HepG2 (cell line): ENCODE measurements at regions not wholly inside any gene's neighbourhood (a gene's known extent, or its start where the extent isn't known, plus 50 kb on each side); places are given as distances from the start of the nearest gene placed in this dataset.
"Not testable (repeated sequence)": the region's sequence is repeated elsewhere in the genome, so short reads cannot be mapped to it uniquely, and the experiment has no call there.

Source experiments
- ATAC-seq: fragments of 200-7000 bp; cut with Tn5 transposase; 3 replicates; pipeline ENCODE4 v1.9.1; 2020; ENCODE audit warnings: mild to moderate bottlenecking, moderate library complexity
- BruUV-seq: library from RNA; stranded (reverse); fragments of 400-500 nt; replicated peaks from 2 replicates; lab custom pipeline; 2021; lab: Mats Ljungman, UMichigan
- CTCF ChIA-PET: fragments of 300-600 bp; formaldehyde crosslinking; extraction: SDS; loops from one replicate; lab custom pipeline; 2021; ENCODE audit warnings: low total read pairs, inconsistent platforms, low intra/inter-chr PET ratio; lab: Yijun Ruan, JAX
- POLR2A ChIA-PET: fragments of 350-600 bp; sonication (Branson Sonifier 250); formaldehyde crosslinking; loops from one replicate; lab custom pipeline; 2020; ENCODE audit warnings: antibody characterized with exemption, inconsistent platforms; lab: Yijun Ruan, JAX
- DNase-seq: peaks from one replicate; pipeline ENCODE4 v3.0.0-alpha.2; 2015; ENCODE audit warnings: low spot score
- FAIRE-seq: peaks from 3 replicates; lab custom pipeline; 2011; peaks lifted over from hg19 to GRCh38; lab: Jason Lieb, UNC
- H2AFZ ChIP-seq: one replicate; pipeline ENCODE4 v1.6.1; 2011; ENCODE audit warnings: low read length, inconsistent platforms
- H3K27ac ChIP-seq: fragments of 300-600 bp; 3 replicates; pipeline ENCODE4 v1.8.0; 2011; ENCODE audit warnings: mixed run types, mild to moderate bottlenecking, mixed read lengths, low read length, inconsistent platforms; ENCODE audit not compliant: insufficient read depth; ENCODE audit errors: extremely low read length
- H3K27me3 ChIP-seq, 2 experiments: fragments of 200-600 bp in 1 of 2; 2 replicates in 1 of 2; 3 replicates in 1 of 2; pipeline versions ENCODE4 v1.6.0 to v1.8.0; 2011; ENCODE audit warnings: low read length in 2 of 2, mild to moderate bottlenecking in 2 of 2, moderate library complexity in 2 of 2, inconsistent platforms in 1 of 2; ENCODE audit not compliant: insufficient read depth in 2 of 2, control insufficient read depth in 1 of 2
- H3K36me3 ChIP-seq, 2 experiments: fragments of 200-600 bp in 1 of 2; replicated peaks in 1 of 2; 2 replicates in 1 of 2; 3 replicates in 1 of 2; pipeline versions ENCODE4 v1.5.1 to v1.8.0; 2011; ENCODE audit warnings: low read length in 2 of 2, inconsistent platforms in 1 of 2; ENCODE audit not compliant: insufficient read depth in 2 of 2, control insufficient read depth in 1 of 2
- H3K4me1 ChIP-seq: 2 replicates; pipeline ENCODE4 v1.5.1; 2012; ENCODE audit warnings: low read length, inconsistent platforms; ENCODE audit not compliant: insufficient read depth
- H3K4me2 ChIP-seq: 2 replicates; pipeline ENCODE4 v1.6.0; 2011; ENCODE audit warnings: low read depth, low read length, inconsistent platforms
- H3K4me3 ChIP-seq, 3 experiments: fragments of 200-600 bp in 1 of 3; sonication (generic), shearing (Covaris generic) in 1 of 3; replicated peaks in 1 of 3; 2 replicates each; pipeline ENCODE4 v1.5.1; 2011 to 2016; ENCODE audit warnings: low read length in 3 of 3, inconsistent platforms in 2 of 3, low read depth in 2 of 3, mild to moderate bottlenecking in 2 of 3, control low read depth in 1 of 3, mixed read lengths in 1 of 3; ENCODE audit not compliant: insufficient read depth in 1 of 3
- H3K79me2 ChIP-seq: one replicate; pipeline ENCODE4 v1.6.1; 2011; ENCODE audit warnings: low read length, inconsistent platforms; ENCODE audit not compliant: insufficient read depth
- H3K9ac ChIP-seq: 2 replicates; pipeline ENCODE4 v1.6.0; 2011; ENCODE audit warnings: mild to moderate bottlenecking, low read depth, low read length, inconsistent platforms; ENCODE audit not compliant: insufficient read depth
- H3K9me3 ChIP-seq: 2 replicates; pipeline ENCODE4 v1.5.1; 2012; ENCODE audit warnings: mild to moderate bottlenecking, low read length
- H4K20me1 ChIP-seq: 2 replicates; pipeline ENCODE4 v1.6.0; 2011; ENCODE audit warnings: inconsistent platforms, mild to moderate bottlenecking, low read length, moderate library complexity; ENCODE audit not compliant: insufficient read depth
- MEIS1 ChIP-seq: sonication (generic); formaldehyde crosslinking; IDR thresholded peaks from 2 replicates; pipeline ENCODE4 v1.9.0; 2021; ENCODE audit warnings: mild to moderate bottlenecking, missing genetic modification reagents, moderate library complexity, borderline replicate concordance
- NFE2 ChIP-seq: sonication (generic); formaldehyde crosslinking; IDR thresholded peaks from 2 replicates; pipeline ENCODE4 v1.4.0; 2020; ENCODE audit warnings: missing genetic modification reagents
- NFRKB ChIP-seq: fragments of 450-650 bp; IDR thresholded peaks from 2 replicates; pipeline ENCODE4 v1.6.1; 2017
- RARA ChIP-seq: IDR thresholded peaks from 2 replicates; pipeline ENCODE4 v1.6.1; 2016; ENCODE audit warnings: missing genetic modification reagents, missing compliant biosample characterization
- ZBTB14 ChIP-seq: sonication (generic); formaldehyde crosslinking; IDR thresholded peaks from 2 replicates; pipeline ENCODE4 v1.4.0; 2020; ENCODE audit warnings: missing genetic modification reagents
- ZNF414 ChIP-seq: sonication (generic); formaldehyde crosslinking; IDR thresholded peaks from 2 replicates; pipeline ENCODE4 v1.5.0; 2020; ENCODE audit warnings: missing genetic modification reagents
- ZNF44 ChIP-seq: sonication (generic); formaldehyde crosslinking; IDR thresholded peaks from 2 replicates; pipeline ENCODE4 v1.5.1; 2020; ENCODE audit warnings: mild to moderate bottlenecking, missing genetic modification reagents
- ZNF605 ChIP-seq: sonication (generic); formaldehyde crosslinking; IDR thresholded peaks from 2 replicates; pipeline ENCODE4 v1.8.0; 2022; ENCODE audit warnings: mild to moderate bottlenecking, missing genetic modification reagents
- WGBS: methylation state at CpG from one replicate; pipeline ENCODE4 v1.1.6; 2017; ENCODE audit warnings: low lambda C conversion rate; 5-methylcytosine and 5-hydroxymethylcytosine counted together
- in situ Hi-C: cut with HindIII; loops from 2 replicates; pipeline ENCODE4 v1.10.0; 2017; ENCODE audit warnings: low pct_unique_long_range_greater_than_20kb; ENCODE audit not compliant: extremely low pct_ligation_motif_present
- intact Hi-C: fragments of 100-400 bp; cut with micrococcal nuclease; formaldehyde crosslinking; loops from one replicate; pipeline ENCODE4 v1.10.0; 2022; ENCODE audit not compliant: unreplicated experiment
- TF ChIP-seq, protein P1 (sequence below): sonication (generic); formaldehyde crosslinking; IDR thresholded peaks from 2 replicates; pipeline ENCODE4 v1.5.1; 2020; ENCODE audit warnings: mild to moderate bottlenecking, missing genetic modification reagents, moderate library complexity
- TF ChIP-seq, protein P2 (sequence below): sonication (generic); formaldehyde crosslinking; IDR thresholded peaks from 2 replicates; pipeline ENCODE4 v1.4.0; 2020; ENCODE audit warnings: missing genetic modification reagents

DNA sequence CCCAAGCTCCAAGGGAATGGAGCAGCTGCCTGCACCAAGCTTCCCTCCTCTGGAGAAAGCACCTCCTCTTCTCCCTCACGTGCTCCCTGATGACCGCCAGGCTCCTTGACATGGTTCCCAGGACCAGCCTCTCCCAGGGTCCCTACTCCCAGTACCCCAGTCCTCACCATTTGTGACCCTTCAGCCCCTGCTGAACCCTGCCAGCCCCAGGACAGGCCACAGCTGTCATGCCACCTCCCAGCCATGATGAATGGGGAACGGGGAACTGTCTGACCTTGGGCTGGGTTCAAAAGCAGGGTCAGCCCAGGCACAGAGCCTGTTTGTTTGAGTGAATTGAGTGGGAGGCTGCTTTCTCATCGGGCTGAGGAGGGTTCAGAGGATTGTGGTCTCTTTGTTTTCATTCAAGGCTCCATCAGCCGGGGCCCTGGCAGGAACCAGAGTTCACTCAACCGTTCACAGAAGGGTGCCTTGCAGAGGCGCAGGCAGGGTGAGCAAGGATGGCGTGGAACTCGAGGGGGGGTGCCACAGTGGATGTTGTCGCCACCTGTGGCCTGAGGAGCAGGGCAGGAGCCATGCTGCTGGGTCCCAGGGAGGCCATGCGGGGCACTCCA lies 344.5 kb upstream of the SFSWAP start (continued):
- TF ChIP-seq, protein P1, sequence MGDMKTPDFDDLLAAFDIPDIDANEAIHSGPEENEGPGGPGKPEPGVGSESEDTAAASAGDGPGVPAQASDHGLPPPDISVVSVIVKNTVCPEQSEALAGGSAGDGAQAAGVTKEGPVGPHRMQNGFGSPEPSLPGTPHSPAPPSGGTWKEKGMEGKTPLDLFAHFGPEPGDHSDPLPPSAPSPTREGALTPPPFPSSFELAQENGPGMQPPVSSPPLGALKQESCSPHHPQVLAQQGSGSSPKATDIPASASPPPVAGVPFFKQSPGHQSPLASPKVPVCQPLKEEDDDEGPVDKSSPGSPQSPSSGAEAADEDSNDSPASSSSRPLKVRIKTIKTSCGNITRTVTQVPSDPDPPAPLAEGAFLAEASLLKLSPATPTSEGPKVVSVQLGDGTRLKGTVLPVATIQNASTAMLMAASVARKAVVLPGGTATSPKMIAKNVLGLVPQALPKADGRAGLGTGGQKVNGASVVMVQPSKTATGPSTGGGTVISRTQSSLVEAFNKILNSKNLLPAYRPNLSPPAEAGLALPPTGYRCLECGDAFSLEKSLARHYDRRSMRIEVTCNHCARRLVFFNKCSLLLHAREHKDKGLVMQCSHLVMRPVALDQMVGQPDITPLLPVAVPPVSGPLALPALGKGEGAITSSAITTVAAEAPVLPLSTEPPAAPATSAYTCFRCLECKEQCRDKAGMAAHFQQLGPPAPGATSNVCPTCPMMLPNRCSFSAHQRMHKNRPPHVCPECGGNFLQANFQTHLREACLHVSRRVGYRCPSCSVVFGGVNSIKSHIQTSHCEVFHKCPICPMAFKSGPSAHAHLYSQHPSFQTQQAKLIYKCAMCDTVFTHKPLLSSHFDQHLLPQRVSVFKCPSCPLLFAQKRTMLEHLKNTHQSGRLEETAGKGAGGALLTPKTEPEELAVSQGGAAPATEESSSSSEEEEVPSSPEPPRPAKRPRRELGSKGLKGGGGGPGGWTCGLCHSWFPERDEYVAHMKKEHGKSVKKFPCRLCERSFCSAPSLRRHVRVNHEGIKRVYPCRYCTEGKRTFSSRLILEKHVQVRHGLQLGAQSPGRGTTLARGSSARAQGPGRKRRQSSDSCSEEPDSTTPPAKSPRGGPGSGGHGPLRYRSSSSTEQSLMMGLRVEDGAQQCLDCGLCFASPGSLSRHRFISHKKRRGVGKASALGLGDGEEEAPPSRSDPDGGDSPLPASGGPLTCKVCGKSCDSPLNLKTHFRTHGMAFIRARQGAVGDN (CRISPR knock-in tag): peak; percentile 17; the same call in 1 of the 2 replicates
- TF ChIP-seq ZBTB14 (CRISPR knock-in tag) (no peak), ZNF605 (CRISPR knock-in tag) (no peak), ZNF414 (CRISPR knock-in tag) (no peak), NFE2 (CRISPR knock-in tag) (no peak), ZNF44 (CRISPR knock-in tag) (no peak), RARA (0 out of 2 replicates have a peak, but pooled peaks have one; percentile 20), MEIS1 (peak; percentile 95), NFRKB (no peak)
- TF ChIP-seq, protein P2, sequence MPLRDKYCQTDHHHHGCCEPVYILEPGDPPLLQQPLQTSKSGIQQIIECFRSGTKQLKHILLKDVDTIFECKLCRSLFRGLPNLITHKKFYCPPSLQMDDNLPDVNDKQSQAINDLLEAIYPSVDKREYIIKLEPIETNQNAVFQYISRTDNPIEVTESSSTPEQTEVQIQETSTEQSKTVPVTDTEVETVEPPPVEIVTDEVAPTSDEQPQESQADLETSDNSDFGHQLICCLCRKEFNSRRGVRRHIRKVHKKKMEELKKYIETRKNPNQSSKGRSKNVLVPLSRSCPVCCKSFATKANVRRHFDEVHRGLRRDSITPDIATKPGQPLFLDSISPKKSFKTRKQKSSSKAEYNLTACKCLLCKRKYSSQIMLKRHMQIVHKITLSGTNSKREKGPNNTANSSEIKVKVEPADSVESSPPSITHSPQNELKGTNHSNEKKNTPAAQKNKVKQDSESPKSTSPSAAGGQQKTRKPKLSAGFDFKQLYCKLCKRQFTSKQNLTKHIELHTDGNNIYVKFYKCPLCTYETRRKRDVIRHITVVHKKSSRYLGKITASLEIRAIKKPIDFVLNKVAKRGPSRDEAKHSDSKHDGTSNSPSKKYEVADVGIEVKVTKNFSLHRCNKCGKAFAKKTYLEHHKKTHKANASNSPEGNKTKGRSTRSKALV (CRISPR knock-in tag): no peak

DNA sequence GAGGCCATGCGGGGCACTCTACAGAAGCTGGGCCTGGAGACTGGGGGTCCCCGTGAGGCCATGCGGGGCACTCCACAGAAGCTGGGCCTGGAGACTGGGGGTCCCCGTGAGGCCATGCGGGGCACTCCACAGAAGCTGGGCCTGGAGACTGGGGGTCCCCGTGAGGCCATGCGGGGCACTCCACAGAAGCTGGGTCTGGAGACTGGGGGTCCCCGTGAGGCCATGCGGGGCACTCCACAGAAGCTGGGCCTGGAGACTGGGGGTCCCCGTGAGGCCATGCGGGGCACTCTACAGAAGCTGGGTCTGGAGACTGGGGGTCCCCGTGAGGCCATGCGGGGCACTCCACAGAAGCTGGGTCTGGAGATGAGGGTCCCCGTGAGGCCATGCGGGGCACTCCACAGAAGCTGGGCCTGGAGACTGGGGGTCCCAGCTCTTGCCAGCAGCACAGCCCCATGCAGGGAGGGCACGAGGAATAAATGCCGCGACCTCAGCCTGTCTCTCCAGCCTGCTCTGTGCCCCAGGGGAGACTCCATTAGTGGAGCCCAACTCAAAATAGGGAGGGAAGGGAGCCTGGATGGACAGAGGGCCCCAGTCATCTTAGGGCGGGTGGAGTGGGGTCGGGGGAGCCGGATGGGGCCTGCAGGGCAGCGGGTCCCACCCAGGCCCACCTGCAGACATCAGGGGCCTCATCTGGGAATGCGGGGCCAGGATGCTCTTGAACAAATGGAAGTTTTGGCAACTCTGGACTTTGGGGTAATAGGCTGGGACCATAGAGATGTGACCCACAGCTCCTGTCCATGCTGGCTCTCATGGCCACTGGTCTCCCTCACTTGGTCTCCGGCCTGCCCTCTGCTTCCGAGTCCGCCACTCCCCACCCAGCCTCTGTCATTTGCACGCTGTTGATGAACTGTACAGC lies 343.6 kb upstream of the SFSWAP start:
- H3K4me3 ChIP-seq, BruUV-seq, H3K36me3 ChIP-seq, H2AFZ ChIP-seq, H3K4me2 ChIP-seq, H3K27ac ChIP-seq, H3K9me3 ChIP-seq, POLR2A ChIA-PET, H3K4me1 ChIP-seq, in situ Hi-C loops, ATAC-seq, FAIRE-seq, intact Hi-C loops, H3K79me2 ChIP-seq, H4K20me1 ChIP-seq, H3K9ac ChIP-seq, DNase-seq, CTCF ChIA-PET: not testable (repeated sequence)
- H3K27me3 ChIP-seq: peaks cover 6 to 26% of the 10 kb centered on the region in 2 experiments
- WGBS: 52% methylated on average over 11 of the region's 27 CpGs
